WTC11 (cell line): ENCODE measurements at regions not wholly inside any gene's neighbourhood (a gene's known extent, or its start where the extent isn't known, plus 50 kb on each side); places are given as distances from the start of the nearest gene placed in this dataset.
A peak's percentile ranks its signal among the peaks of the same experiment; 100 is the strongest.

Source experiments
- ATAC-seq: fragments of 200-7000 bp; cut with Tn5 transposase; 2 replicates; pipeline ENCODE4 v1.10.0; 2021; ENCODE audit warnings: mild to moderate bottlenecking, moderate library complexity
- CTCF ChIA-PET: fragments of 300-600 bp; sonication (Branson Sonifier 250); formaldehyde crosslinking; loops from one replicate; lab custom pipeline; 2021; ENCODE audit warnings: antibody characterized with exemption; lab: Charles Lee
- POLR2A ChIA-PET: fragments of 350-600 bp; sonication (Branson Sonifier 250); formaldehyde crosslinking; loops from one replicate; lab custom pipeline; 2021; ENCODE audit warnings: antibody characterized with exemption; lab: Charles Lee
- DNase-seq: peaks from one replicate; pipeline ENCODE4 v3.0.0; 2021; ENCODE audit warnings: low spot score
- H3K27ac Mint-ChIP-seq: 2 replicates; pipeline ENCODE4 v1.8.0; 2021; ENCODE audit warnings: mixed read lengths
- H3K27me3 Mint-ChIP-seq: 2 replicates; pipeline ENCODE4 v1.8.0; 2021; ENCODE audit warnings: low read depth, mild to moderate bottlenecking, moderate library complexity, mixed read lengths
- H3K36me3 Mint-ChIP-seq: 2 replicates; pipeline ENCODE4 v1.8.0; 2021; ENCODE audit warnings: mixed read lengths
- H3K4me1 Mint-ChIP-seq: 2 replicates; pipeline ENCODE4 v1.8.0; 2022; ENCODE audit warnings: mixed read lengths
- H3K4me3 Mint-ChIP-seq: 2 replicates; pipeline ENCODE4 v1.8.0; 2021; ENCODE audit warnings: mild to moderate bottlenecking, moderate library complexity, mixed read lengths
- H3K9me3 Mint-ChIP-seq: 2 replicates; pipeline ENCODE4 v1.8.0; 2021; ENCODE audit warnings: mixed read lengths
- E2F4 ChIP-seq: sonication (generic); formaldehyde crosslinking; IDR thresholded peaks from 2 replicates; pipeline ENCODE4 v1.8.1; 2022; ENCODE audit warnings: low read depth, mild to moderate bottlenecking, moderate library complexity, missing genetic modification reagents, borderline replicate concordance
- ESRRA ChIP-seq: sonication (generic); formaldehyde crosslinking; IDR thresholded peaks from 2 replicates; pipeline ENCODE4 v1.8.1; 2022; ENCODE audit warnings: mild to moderate bottlenecking, missing genetic modification reagents, borderline replicate concordance
- ETV6 ChIP-seq: sonication (generic); formaldehyde crosslinking; IDR thresholded peaks from 2 replicates; pipeline ENCODE4 v1.8.1; 2022; ENCODE audit warnings: mild to moderate bottlenecking, missing genetic modification reagents
- FOXP1 ChIP-seq: sonication (generic); formaldehyde crosslinking; IDR thresholded peaks from 2 replicates; pipeline ENCODE4 v1.8.0; 2022; ENCODE audit warnings: missing genetic modification reagents, mild to moderate bottlenecking, moderate library complexity, borderline replicate concordance
- GABPB1 ChIP-seq: sonication (generic); formaldehyde crosslinking; IDR thresholded peaks from 2 replicates; pipeline ENCODE4 v1.8.1; 2023; ENCODE audit warnings: mild to moderate bottlenecking, missing genetic modification reagents
- IRF2 ChIP-seq: sonication (generic); formaldehyde crosslinking; IDR thresholded peaks from 2 replicates; pipeline ENCODE4 v1.8.0; 2022; ENCODE audit warnings: low read depth, missing genetic modification reagents, borderline replicate concordance
- MAX ChIP-seq: sonication (generic); formaldehyde crosslinking; IDR thresholded peaks from 2 replicates; pipeline ENCODE4 v1.8.0; 2022; ENCODE audit warnings: mild to moderate bottlenecking, missing genetic modification reagents
- NR1H2 ChIP-seq: sonication (generic); formaldehyde crosslinking; IDR thresholded peaks from 2 replicates; pipeline ENCODE4 v1.9.0; 2021; ENCODE audit warnings: mild to moderate bottlenecking, moderate library complexity, missing genetic modification reagents
- PRRX2 ChIP-seq: fragments of 250-450 bp; sonication (Bioruptor Pico); IDR thresholded peaks from 2 replicates; pipeline ENCODE4 v1.8.0; 2021; ENCODE audit warnings: mild to moderate bottlenecking
- TCF7 ChIP-seq: sonication (generic); formaldehyde crosslinking; IDR thresholded peaks from 2 replicates; pipeline ENCODE4 v1.8.0; 2022; ENCODE audit warnings: mild to moderate bottlenecking, low read depth, missing genetic modification reagents, moderate library complexity
- TP53 ChIP-seq: sonication (generic); formaldehyde crosslinking; IDR thresholded peaks from 2 replicates; pipeline ENCODE4 v1.8.1; 2023; ENCODE audit warnings: mild to moderate bottlenecking, missing genetic modification reagents
- USF2 ChIP-seq: sonication (generic); formaldehyde crosslinking; IDR thresholded peaks from 2 replicates; pipeline ENCODE4 v1.8.1; 2023; ENCODE audit warnings: mild to moderate bottlenecking, missing genetic modification reagents, moderate library complexity
- ZNF232 ChIP-seq: sonication (generic); formaldehyde crosslinking; IDR thresholded peaks from 2 replicates; pipeline ENCODE4 v1.8.0; 2022; ENCODE audit warnings: mild to moderate bottlenecking, missing genetic modification reagents
- ZNF396 ChIP-seq: fragments of 250-450 bp; sonication (Bioruptor Pico); IDR thresholded peaks from 2 replicates; pipeline ENCODE4 v1.8.0; 2021; ENCODE audit warnings: mild to moderate bottlenecking, moderate library complexity, borderline replicate concordance
- TF ChIP-seq, protein P1 (sequence below): sonication (generic); formaldehyde crosslinking; IDR thresholded peaks from 2 replicates; pipeline ENCODE4 v1.8.0; 2022; ENCODE audit warnings: mild to moderate bottlenecking, missing genetic modification reagents
- TF ChIP-seq, protein P2 (sequence below): fragments of 250-450 bp; sonication (Bioruptor Pico); IDR thresholded peaks from 2 replicates; pipeline ENCODE4 v1.9.0; 2021; ENCODE audit warnings: mild to moderate bottlenecking

DNA sequence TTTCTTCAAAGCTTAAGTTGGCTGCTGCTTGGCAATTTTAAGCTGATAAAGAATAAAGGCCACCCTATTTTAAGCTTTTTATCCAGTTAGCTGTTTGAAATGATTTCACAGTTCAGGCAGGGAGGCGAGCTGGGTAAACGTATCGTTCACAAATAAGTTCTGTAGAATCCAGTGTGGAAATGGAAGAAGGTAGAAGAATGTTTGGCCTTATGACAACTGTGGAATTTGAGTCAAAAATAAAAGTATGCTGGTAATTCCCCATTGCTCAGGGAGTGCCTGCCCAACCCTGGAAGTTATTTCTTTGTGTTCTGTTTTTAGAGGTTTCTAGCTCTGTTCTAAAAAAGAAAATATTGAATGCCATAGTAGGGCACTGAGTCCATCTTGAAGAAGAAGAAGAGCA, 113.1 kb downstream of the ARL4A start (continued):
- TF ChIP-seq PRRX2 (CRISPR knock-in tag): no peak
- TF ChIP-seq, protein P1, sequence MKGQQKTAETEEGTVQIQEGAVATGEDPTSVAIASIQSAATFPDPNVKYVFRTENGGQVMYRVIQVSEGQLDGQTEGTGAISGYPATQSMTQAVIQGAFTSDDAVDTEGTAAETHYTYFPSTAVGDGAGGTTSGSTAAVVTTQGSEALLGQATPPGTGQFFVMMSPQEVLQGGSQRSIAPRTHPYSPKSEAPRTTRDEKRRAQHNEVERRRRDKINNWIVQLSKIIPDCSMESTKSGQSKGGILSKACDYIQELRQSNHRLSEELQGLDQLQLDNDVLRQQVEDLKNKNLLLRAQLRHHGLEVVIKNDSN: no peak
- TF ChIP-seq TCF7 (CRISPR knock-in tag): no peak
- TF ChIP-seq ESRRA: no peak
- TF ChIP-seq, protein P2, sequence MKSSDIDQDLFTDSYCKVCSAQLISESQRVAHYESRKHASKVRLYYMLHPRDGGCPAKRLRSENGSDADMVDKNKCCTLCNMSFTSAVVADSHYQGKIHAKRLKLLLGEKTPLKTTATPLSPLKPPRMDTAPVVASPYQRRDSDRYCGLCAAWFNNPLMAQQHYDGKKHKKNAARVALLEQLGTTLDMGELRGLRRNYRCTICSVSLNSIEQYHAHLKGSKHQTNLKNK (CRISPR knock-in tag): no peak
- no peak for TF ChIP-seq NR1H2 (CRISPR knock-in tag)
- TF ChIP-seq ZNF232 (CRISPR knock-in tag): no peak
- TF ChIP-seq E2F4: no peak

DNA sequence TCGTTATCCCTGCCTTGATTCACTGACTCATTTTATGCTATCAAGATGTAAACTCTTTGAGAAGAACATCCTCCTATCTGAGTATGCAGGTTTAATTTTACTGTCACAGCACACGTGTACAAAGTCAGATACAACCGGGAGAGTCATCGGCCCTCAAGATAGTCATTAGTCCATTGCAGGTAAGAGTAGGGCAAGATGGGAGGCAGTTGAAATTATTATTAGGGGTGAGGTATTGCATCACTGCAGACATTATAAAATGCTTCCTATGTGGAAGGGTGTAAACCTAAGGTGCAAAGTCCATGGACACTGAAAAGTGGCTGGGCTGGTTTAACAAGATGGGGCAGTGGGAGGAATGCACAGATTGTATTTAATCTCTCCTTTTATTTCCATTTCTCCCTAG, 113.7 kb downstream of the ARL4A start:
- Mint-ChIP-seq H3K27me3 (no peaks in the 10 kb centered on the region), H3K4me1 (peaks cover 38% of the 10 kb centered on the region), H3K27ac (no peak overlapping the region), H3K36me3 (no peaks in the 10 kb centered on the region), H3K9me3 (no peaks in the 10 kb centered on the region), H3K4me3 (no peak overlapping the region)
- POLR2A ChIA-PET: no interaction called here
- no peak for TF ChIP-seq ETV6 (CRISPR knock-in tag)
- no peak for TF ChIP-seq MAX (CRISPR knock-in tag)
- no peak for DNase-seq
- CTCF ChIA-PET: no interaction called here
- ATAC-seq: no peak

GRCh38 chr7:12802070-12802469, 114.6 kb downstream of the ARL4A start:
- ChIA-PET POLR2A (no interaction called here), CTCF (no interaction called here)
- Mint-ChIP-seq H3K4me1 (peaks cover 39% of the 10 kb centered on the region), H3K4me3 (no peak overlapping the region), H3K27ac (no peak overlapping the region), H3K9me3 (no peaks in the 10 kb centered on the region), H3K27me3 (no peaks in the 10 kb centered on the region), H3K36me3 (no peaks in the 10 kb centered on the region)
- no peak for TF ChIP-seq ZNF396 (CRISPR knock-in tag)
- no peak for TF ChIP-seq IRF2 (CRISPR knock-in tag)
- DNase-seq (no peak), ATAC-seq (no peak)

- Mint-ChIP-seq H3K27me3 (no peaks in the 10 kb centered on the region), H3K4me1 (peaks cover 39% of the 10 kb centered on the region), H3K9me3 (no peaks in the 10 kb centered on the region), H3K27ac (no peak overlapping the region), H3K36me3 (no peaks in the 10 kb centered on the region), H3K4me3 (no peak overlapping the region)
- ChIA-PET CTCF (interaction anchor here (0.7 kb wide), 1 partner anchor 118 kb away, joined by 3 read pairs; no protein-coding TSS in a partner anchor), POLR2A (no interaction called here)
- DNase-seq (no peak), ATAC-seq (no peak)
- no peak for TF ChIP-seq USF2 (CRISPR knock-in tag)
- no peak for TF ChIP-seq FOXP1 (CRISPR knock-in tag)
Measured at GRCh38 chr7:12803542-12803941, 116.1 kb downstream of the ARL4A start.

DNA sequence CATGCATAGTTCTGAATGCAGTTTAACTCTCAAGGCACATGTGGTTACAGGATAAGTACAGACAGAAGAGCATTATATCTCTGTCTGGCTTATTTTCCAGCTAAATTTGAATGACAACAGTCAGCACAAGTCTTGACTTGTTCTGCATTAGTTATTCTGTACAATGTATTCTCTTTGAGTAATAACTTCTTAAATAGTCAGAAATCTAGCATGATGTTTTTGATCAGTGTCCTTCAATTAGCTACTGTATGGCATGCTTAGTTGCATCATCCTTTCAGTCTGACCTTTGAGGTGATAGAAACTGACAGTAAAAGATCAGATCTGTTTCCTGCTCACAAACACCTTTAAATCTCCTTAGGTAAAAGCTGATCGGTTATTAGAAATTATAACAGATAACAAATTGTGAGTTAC, 118.1 kb downstream of the ARL4A start:
- no peaks in the 10 kb centered on the region for H3K9me3 Mint-ChIP-seq
- TF ChIP-seq GABPB1: 0 out of 2 replicates have a peak, but pooled peaks have one; percentile 36
- no peak for TF ChIP-seq TP53 (CRISPR knock-in tag)
- TF ChIP-seq, all 79 proteins: peak for 1
- CTCF ChIA-PET: no interaction called here
- ATAC-seq (no peak), DNase-seq (no peak)
- H3K4me1 Mint-ChIP-seq: peaks cover 49% of the 10 kb centered on the region
- H3K27ac Mint-ChIP-seq: no peak overlapping the region
- POLR2A ChIA-PET: interaction anchor here (0.6 to 1.0 kb wide), 2 partner anchors 118 to 205 kb away, joined by 3 to 5 read pairs; partner anchors contain the start of gene ARL4A
- H3K27me3 Mint-ChIP-seq: no peaks in the 10 kb centered on the region
- H3K4me3 Mint-ChIP-seq: no peak overlapping the region
- no peaks in the 10 kb centered on the region for H3K36me3 Mint-ChIP-seq
